ENCODE measurements at regions not wholly inside any gene's neighbourhood (a gene's known extent, or its start where the extent isn't known, plus 50 kb on each side); places are given as distances from the start of the nearest gene placed in this dataset.

GRCh38 chr3:1699361-1699920 is 399.2 kb upstream of the CNTN4 start:
- WGBS, 2 donors: 85 to 93% methylated on average over 13 to 17 of the region's 17 CpGs
- TF ChIP-seq POLR2A (IDR thresholded peaks at IDR 0.05): no peak
- no peak for TF ChIP-seq CTCF (IDR thresholded peaks at IDR 0.05)
- H3K4me3 ChIP-seq (ENCODE audit: low read depth, poor library complexity, severe bottlenecking): no peak overlapping the region
- DNase-seq (ENCODE audit: low spot score in 2 of 2): no peak
- intact Hi-C loops (cut with DNase I; ENCODE audit: low total_unique reads): no loop called here

DNA sequence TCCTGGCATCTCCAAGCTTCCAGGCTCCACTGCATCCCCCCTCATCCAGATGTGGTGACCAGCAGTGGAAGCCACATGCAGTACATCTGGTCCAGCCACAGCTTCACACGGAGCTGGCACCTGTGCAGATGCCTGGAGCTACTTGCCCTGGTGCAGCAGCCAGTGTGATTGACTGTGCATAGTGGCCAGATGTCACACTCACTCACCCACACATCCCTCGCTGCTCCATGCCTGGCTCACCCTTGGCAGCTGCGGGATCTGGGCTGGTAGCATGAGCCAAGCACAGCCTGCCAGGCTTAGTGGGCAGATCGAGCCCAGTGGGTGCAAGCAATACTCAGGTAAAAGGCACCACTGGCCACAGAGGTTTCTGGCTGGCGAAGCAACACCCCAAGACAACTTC is 398.0 kb upstream of the CNTN4 start:
- DNase-seq (ENCODE audit: low spot score in 2 of 2): no peak
- TF ChIP-seq CTCF (IDR thresholded peaks at IDR 0.05) (no peak), POLR2A (IDR thresholded peaks at IDR 0.05) (no peak)
- H3K4me3 ChIP-seq (ENCODE audit: low read depth, poor library complexity, severe bottlenecking): no peak overlapping the region
- WGBS, 2 donors: 75 to 82% methylated on average over 4 to 5 of the region's 5 CpGs
- intact Hi-C loops (cut with DNase I; ENCODE audit: low total_unique reads): no loop called here

GRCh38 chr3:1703169-1703568 is 395.5 kb upstream of the CNTN4 start:
- intact Hi-C loops (cut with DNase I; ENCODE audit: low total_unique reads): no loop called here
- WGBS, 2 donors: 85 to 86% methylated on average over 1 of the region's 1 CpG
- H3K4me3 ChIP-seq (ENCODE audit: low read depth, poor library complexity, severe bottlenecking): no peak overlapping the region
- no peak for DNase-seq (ENCODE audit: low spot score in 2 of 2)
- TF ChIP-seq POLR2A (IDR thresholded peaks at IDR 0.05): no peak

GRCh38 chr3:1710663-1711062 is 388.0 kb upstream of the CNTN4 start:
- WGBS, 2 donors: 92 to 93% methylated on average over 10 to 11 of the region's 11 CpGs
- no peak overlapping the region for H3K4me3 ChIP-seq (ENCODE audit: low read depth, poor library complexity, severe bottlenecking)
- DNase-seq (ENCODE audit: low spot score in 2 of 2): no peak
- no peak for TF ChIP-seq POLR2A (IDR thresholded peaks at IDR 0.05)
- TF ChIP-seq CTCF (IDR thresholded peaks at IDR 0.05): no peak
- intact Hi-C loops (cut with DNase I; ENCODE audit: low total_unique reads): no loop called here

- TF ChIP-seq CTCF (IDR thresholded peaks at IDR 0.05) (no peak), POLR2A (IDR thresholded peaks at IDR 0.05) (no peak)
- DNase-seq (ENCODE audit: low spot score in 2 of 2): no peak
- intact Hi-C loops (cut with DNase I; ENCODE audit: low total_unique reads): no loop called here
- H3K4me3 ChIP-seq (ENCODE audit: low read depth, poor library complexity, severe bottlenecking): no peak overlapping the region
Observed at GRCh38 chr3:1717524-1717923, 381.1 kb upstream of the CNTN4 start.

- no peak overlapping the region for H3K4me3 ChIP-seq (ENCODE audit: low read depth, poor library complexity, severe bottlenecking)
- 34 to 46% methylated on average over 1 of the region's 1 CpG for WGBS, 2 donors
- DNase-seq (ENCODE audit: low spot score in 2 of 2): no peak
- intact Hi-C loops (cut with DNase I; ENCODE audit: low total_unique reads): no loop called here
- TF ChIP-seq CTCF (IDR thresholded peaks at IDR 0.05) (no peak), POLR2A (IDR thresholded peaks at IDR 0.05) (no peak)
Observed at GRCh38 chr3:1723726-1724125, 374.9 kb upstream of the CNTN4 start.

Measured in lower leg skin (tissue), 4 donors.